GM20000 (cell line): ENCODE measurements at regions not wholly inside any gene's neighbourhood (a gene's known extent, or its start where the extent isn't known, plus 50 kb on each side); places are given as distances from the start of the nearest gene placed in this dataset.

Source experiments
- DNase-seq: peaks from one replicate; pipeline ENCODE4 v3.0.0; 2012; ENCODE audit warnings: low spot score
- TF ChIP-seq, protein P1 (sequence below): IDR thresholded peaks from 2 replicates; pipeline ENCODE4 v1.5.1; 2012; ENCODE audit warnings: mild to moderate bottlenecking, control low read depth; ENCODE audit errors: extremely low read depth, missing control alignments

GRCh38 chr6:127026247-127026646, 92.2 kb upstream of the RSPO3 start:
- no peak for DNase-seq
- TF ChIP-seq, protein P1, sequence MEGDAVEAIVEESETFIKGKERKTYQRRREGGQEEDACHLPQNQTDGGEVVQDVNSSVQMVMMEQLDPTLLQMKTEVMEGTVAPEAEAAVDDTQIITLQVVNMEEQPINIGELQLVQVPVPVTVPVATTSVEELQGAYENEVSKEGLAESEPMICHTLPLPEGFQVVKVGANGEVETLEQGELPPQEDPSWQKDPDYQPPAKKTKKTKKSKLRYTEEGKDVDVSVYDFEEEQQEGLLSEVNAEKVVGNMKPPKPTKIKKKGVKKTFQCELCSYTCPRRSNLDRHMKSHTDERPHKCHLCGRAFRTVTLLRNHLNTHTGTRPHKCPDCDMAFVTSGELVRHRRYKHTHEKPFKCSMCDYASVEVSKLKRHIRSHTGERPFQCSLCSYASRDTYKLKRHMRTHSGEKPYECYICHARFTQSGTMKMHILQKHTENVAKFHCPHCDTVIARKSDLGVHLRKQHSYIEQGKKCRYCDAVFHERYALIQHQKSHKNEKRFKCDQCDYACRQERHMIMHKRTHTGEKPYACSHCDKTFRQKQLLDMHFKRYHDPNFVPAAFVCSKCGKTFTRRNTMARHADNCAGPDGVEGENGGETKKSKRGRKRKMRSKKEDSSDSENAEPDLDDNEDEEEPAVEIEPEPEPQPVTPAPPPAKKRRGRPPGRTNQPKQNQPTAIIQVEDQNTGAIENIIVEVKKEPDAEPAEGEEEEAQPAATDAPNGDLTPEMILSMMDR, result no peak

DNA sequence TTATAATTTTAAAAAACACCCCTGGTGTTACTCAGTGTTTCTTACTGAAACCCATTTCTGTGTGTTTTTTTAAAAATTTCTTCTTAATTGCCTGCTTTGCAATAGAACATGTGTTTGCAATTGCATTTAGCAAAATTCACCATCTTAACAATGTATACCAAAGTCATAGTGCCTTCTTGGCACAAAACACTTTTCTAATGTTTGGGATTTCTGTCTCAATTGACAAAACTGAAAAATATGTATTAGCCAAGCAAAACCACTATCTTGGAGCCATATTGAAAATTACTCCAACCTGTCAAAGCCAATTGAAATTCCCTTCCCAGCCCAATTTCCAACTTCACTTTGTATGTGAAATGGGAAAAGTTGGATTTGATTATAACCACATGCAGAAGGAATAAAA, 88.4 kb upstream of the RSPO3 start:
- no peak for DNase-seq
- TF ChIP-seq, protein P1, result no peak

DNA sequence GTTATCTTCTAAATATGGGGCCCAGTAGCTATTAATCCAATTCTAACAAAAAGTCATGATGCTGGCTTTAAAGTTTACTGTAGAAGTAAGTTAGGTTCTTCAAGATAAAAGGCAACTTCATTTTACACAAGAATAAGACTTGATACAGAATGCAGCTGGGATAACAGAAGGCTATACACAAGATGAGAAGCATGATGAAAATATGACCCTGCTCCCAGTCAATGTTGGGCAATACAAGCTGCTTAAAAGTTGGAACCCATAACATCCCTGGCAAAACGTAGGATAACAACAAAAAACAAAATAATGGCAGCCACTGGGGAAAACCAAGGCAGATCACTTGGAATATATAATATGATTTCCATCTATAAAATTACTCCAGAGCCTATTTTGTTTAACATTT, 87.6 kb upstream of the RSPO3 start:
- TF ChIP-seq, protein P1, result no peak
- DNase-seq, result no peak

- TF ChIP-seq, protein P1, result no peak
- DNase-seq, result no peak
Observed at GRCh38 chr6:127031511-127031910, 87.0 kb upstream of the RSPO3 start.

DNA sequence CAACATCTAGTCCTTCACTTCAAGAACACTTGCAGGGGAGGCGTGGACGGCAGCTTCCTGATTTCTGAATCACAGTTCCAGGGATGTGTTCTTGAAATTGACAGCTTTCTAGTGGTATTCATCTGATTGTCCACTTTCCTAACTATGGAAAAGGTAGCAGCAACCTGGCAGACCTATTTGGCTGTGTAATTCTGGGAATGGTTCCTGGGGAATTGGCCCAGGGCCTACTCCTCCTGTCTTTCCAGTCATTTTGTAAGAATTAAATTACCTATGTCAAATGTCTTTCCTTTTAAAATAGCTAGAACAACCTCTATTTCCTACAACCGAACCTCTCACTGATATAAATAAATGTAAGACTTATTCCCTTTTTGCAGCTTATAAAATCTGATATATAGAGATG, 85.5 kb upstream of the RSPO3 start:
- no peak for DNase-seq
- TF ChIP-seq, protein P1, result no peak

GRCh38 chr6:127051571-127052260, 66.8 kb upstream of the RSPO3 start:
- TF ChIP-seq, protein P1, result no peak
- DNase-seq, result no peak

GRCh38 chr6:127053032-127053874, 65.2 kb upstream of the RSPO3 start:
- DNase-seq, result no peak
- TF ChIP-seq, protein P1, result no peak
